ENCODE measurements at regions not wholly inside any gene's neighbourhood (a gene's known extent, or its start where the extent isn't known, plus 50 kb on each side); places are given as distances from the start of the nearest gene placed in this dataset.
"Not testable (repeated sequence)": the region's sequence is repeated elsewhere in the genome, so short reads cannot be mapped to it uniquely, and the experiment has no call there.

- no peak for DNase-seq
These were observed 220.6 kb downstream of the PTGER3 start for GRCh38 chr1:70827030-70827429.

- no peak for DNase-seq
These were observed 219.4 kb downstream of the PTGER3 start for GRCh38 chr1:70828177-70828576.

GRCh38 chr1:70834365-70834764, 213.3 kb downstream of the PTGER3 start:
- not testable (repeated sequence) for DNase-seq

- DNase-seq, result no peak
These were observed 211.2 kb downstream of the PTGER3 start for GRCh38 chr1:70836456-70836855.

GRCh38 chr1:70840260-70840953, 207.2 kb downstream of the PTGER3 start:
- no peak for DNase-seq

GRCh38 chr1:70842562-70842961, 205.1 kb downstream of the PTGER3 start:
- DNase-seq, result no peak

GRCh38 chr1:70843452-70843851, 204.2 kb downstream of the PTGER3 start:
- DNase-seq, result no peak

GRCh38 chr1:70847013-70847412, 200.6 kb downstream of the PTGER3 start:
- DNase-seq, result no peak

GRCh38 chr1:70855203-70855602, 192.4 kb downstream of the PTGER3 start:
- DNase-seq, result no peak

GRCh38 chr1:70856201-70856600, 191.4 kb downstream of the PTGER3 start:
- no peak for DNase-seq

GRCh38 chr1:70863239-70863638, 184.4 kb downstream of the PTGER3 start:
- DNase-seq, result no peak

GRCh38 chr1:70864302-70864701, 183.3 kb downstream of the PTGER3 start:
- no peak for DNase-seq

GRCh38 chr1:70866542-70867264, 180.9 kb downstream of the PTGER3 start:
- DNase-seq, result no peak

- DNase-seq, result no peak
These were observed 175.8 kb downstream of the PTGER3 start for GRCh38 chr1:70871790-70872189.

GRCh38 chr1:70874063-70874462, 173.6 kb downstream of the PTGER3 start:
- no peak for DNase-seq

- DNase-seq, result no peak
These were observed 172.8 kb downstream of the PTGER3 start for GRCh38 chr1:70874818-70875217.

GRCh38 chr1:70877343-70877742, 170.3 kb downstream of the PTGER3 start:
- DNase-seq, result no peak

GRCh38 chr1:70887936-70888335, 159.7 kb downstream of the PTGER3 start:
- DNase-seq, result no peak

- DNase-seq, result no peak
These were observed 158.9 kb downstream of the PTGER3 start for GRCh38 chr1:70888722-70889121.

- DNase-seq, result no peak
These were observed 157.2 kb downstream of the PTGER3 start for GRCh38 chr1:70890408-70890807.

- no peak for DNase-seq
These were observed 156.4 kb downstream of the PTGER3 start for GRCh38 chr1:70891051-70891843.

- no peak for DNase-seq
These were observed 155.5 kb downstream of the PTGER3 start for GRCh38 chr1:70892140-70892539.

GRCh38 chr1:70892930-70893329, 154.7 kb downstream of the PTGER3 start:
- no peak for DNase-seq

- no peak for DNase-seq
These were observed 154.2 kb downstream of the PTGER3 start for GRCh38 chr1:70893381-70893780.
